HG03342 (cell line): ENCODE measurements at regions not wholly inside any gene's neighbourhood (a gene's known extent, or its start where the extent isn't known, plus 50 kb on each side); places are given as distances from the start of the nearest gene placed in this dataset.

Experiments used
- ATAC-seq: cut with Tn5 transposase; IDR thresholded peaks from one replicate; pipeline ENCODE4 v1.9.1; 2021; ENCODE audit warnings: mild to moderate bottlenecking, moderate library complexity; ENCODE audit not compliant: unreplicated experiment

- ATAC-seq = no peak
Observed at GRCh38 chr15:36484038-36484778, 95.2 kb upstream of the CDIN1 start.

GRCh38 chr15:36491912-36492311 lies 87.5 kb upstream of the CDIN1 start:
- ATAC-seq = no peak

GRCh38 chr15:36495456-36495991 lies 83.9 kb upstream of the CDIN1 start:
- ATAC-seq = no peak

GRCh38 chr15:36497901-36498300 lies 81.5 kb upstream of the CDIN1 start:
- ATAC-seq = no peak

- no peak for ATAC-seq
Observed at GRCh38 chr15:36498401-36498800, 81.0 kb upstream of the CDIN1 start.

GRCh38 chr15:36498916-36499315 lies 80.5 kb upstream of the CDIN1 start:
- no peak for ATAC-seq

GRCh38 chr15:36499412-36500389 lies 79.7 kb upstream of the CDIN1 start:
- no peak for ATAC-seq

GRCh38 chr15:36501063-36501678 lies 78.3 kb upstream of the CDIN1 start:
- peak; percentile 73 for ATAC-seq

- no peak for ATAC-seq
Observed at GRCh38 chr15:36502509-36502908, 76.9 kb upstream of the CDIN1 start.

GRCh38 chr15:36506733-36507356 lies 72.6 kb upstream of the CDIN1 start:
- ATAC-seq = no peak

- ATAC-seq = no peak
Observed at GRCh38 chr15:36507458-36507857, 72.0 kb upstream of the CDIN1 start.

GRCh38 chr15:36511594-36511993 lies 67.8 kb upstream of the CDIN1 start:
- ATAC-seq = no peak

- no peak for ATAC-seq
Observed at GRCh38 chr15:36517758-36518157, 61.7 kb upstream of the CDIN1 start.

GRCh38 chr15:36519067-36519466 lies 60.4 kb upstream of the CDIN1 start:
- no peak for ATAC-seq

GRCh38 chr15:36525430-36525829 lies 54.0 kb upstream of the CDIN1 start:
- ATAC-seq = no peak

GRCh38 chr15:36527235-36528162 lies 51.9 kb upstream of the CDIN1 start:
- no peak for ATAC-seq

- peak; percentile 56 for ATAC-seq
Observed at GRCh38 chr15:36529296-36530011, 50.0 kb upstream of the CDIN1 start.
